ENCODE measurements at regions not wholly inside any gene's neighbourhood (a gene's known extent, or its start where the extent isn't known, plus 50 kb on each side); places are given as distances from the start of the nearest gene placed in this dataset.
"Not testable (repeated sequence)": the region's sequence is repeated elsewhere in the genome, so short reads cannot be mapped to it uniquely, and the experiment has no call there.

DNA sequence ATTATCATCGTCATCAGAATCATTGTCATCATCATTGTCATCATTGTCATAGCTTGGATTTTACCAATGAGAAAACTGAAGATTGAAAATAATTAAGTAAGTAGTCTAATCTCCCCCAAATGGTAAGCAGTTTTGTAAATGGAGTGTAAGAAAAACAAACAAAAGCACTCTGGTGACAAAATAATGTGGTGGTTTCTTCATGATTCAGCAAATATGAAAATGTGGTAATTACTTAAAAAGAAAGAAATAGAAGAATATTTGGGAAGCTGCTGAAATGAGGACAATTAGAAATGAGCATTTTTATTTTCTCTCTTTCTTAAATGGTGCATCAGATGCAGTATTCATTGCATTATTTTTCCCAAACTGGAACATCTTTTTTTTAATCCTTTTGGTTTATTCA is 514.4 kb downstream of the DCDC2C start:
- Histone ChIP-seq H3K4me3 (ENCODE audit: low read depth, low read length) (no peak overlapping the region), H2AFZ (no peak overlapping the region), H3K4me2 (ENCODE audit: low read length) (no peak overlapping the region), H3K79me2 (no peaks in the 10 kb centered on the region), H3K4me1 (no peaks in the 10 kb centered on the region), H3K9ac (no peak overlapping the region), H3K36me3 (ENCODE audit: control insufficient read depth, insufficient read depth, low read length) (no peaks in the 10 kb centered on the region), H3K27ac (no peak overlapping the region), H3K9me3 (ENCODE audit: control insufficient read depth, low read length) (no peaks in the 10 kb centered on the region), H3K27me3 (ENCODE audit: control insufficient read depth, insufficient read depth, low read length) (no peaks in the 10 kb centered on the region)
- no peak for TF ChIP-seq CTCF (IDR thresholded peaks at IDR 0.05)

DNA sequence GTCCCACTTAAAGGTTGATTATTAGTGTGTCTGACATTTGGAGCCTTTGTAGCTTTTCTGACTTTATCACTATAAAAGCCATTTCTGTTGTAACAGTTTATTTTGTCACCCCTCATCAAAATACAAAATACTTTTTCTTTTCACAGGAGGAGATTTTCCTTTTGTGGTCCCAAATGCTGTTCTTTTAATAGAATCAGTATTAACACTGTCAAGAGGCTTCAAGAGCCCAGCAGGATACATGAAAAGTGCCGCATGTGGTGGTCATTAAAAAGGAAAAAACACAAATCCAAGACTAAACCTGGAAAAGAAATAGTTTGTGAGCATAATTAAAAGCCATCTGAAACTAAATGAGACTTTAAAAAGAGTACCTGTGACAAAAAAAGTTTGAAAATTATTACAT is 515.7 kb downstream of the DCDC2C start:
- H3K4me1 ChIP-seq: no peaks in the 10 kb centered on the region
- no peaks in the 10 kb centered on the region for H3K36me3 ChIP-seq (ENCODE audit: control insufficient read depth, insufficient read depth, low read length)
- TF ChIP-seq CTCF (IDR thresholded peaks at IDR 0.05): no peak
- no peaks in the 10 kb centered on the region for H3K79me2 ChIP-seq
- no peak overlapping the region for H3K4me2 ChIP-seq (ENCODE audit: low read length)
- H3K9me3 ChIP-seq (ENCODE audit: control insufficient read depth, low read length): no peaks in the 10 kb centered on the region
- H3K4me3 ChIP-seq (ENCODE audit: low read depth, low read length): no peak overlapping the region
- H2AFZ ChIP-seq: no peak overlapping the region
- H3K27ac ChIP-seq: no peak overlapping the region
- no peaks in the 10 kb centered on the region for H3K27me3 ChIP-seq (ENCODE audit: control insufficient read depth, insufficient read depth, low read length)
- no peak overlapping the region for H3K9ac ChIP-seq

- Histone ChIP-seq H3K36me3 (ENCODE audit: control insufficient read depth, insufficient read depth, low read length) (no peaks in the 10 kb centered on the region), H2AFZ (no peak overlapping the region), H3K4me2 (ENCODE audit: low read length) (no peak overlapping the region), H3K27ac (no peak overlapping the region), H3K4me1 (no peaks in the 10 kb centered on the region), H3K9ac (no peak overlapping the region), H3K9me3 (ENCODE audit: control insufficient read depth, low read length) (no peaks in the 10 kb centered on the region), H3K4me3 (ENCODE audit: low read depth, low read length) (no peak overlapping the region), H3K27me3 (ENCODE audit: control insufficient read depth, insufficient read depth, low read length) (no peaks in the 10 kb centered on the region), H3K79me2 (no peaks in the 10 kb centered on the region)
- no peak for TF ChIP-seq CTCF (IDR thresholded peaks at IDR 0.05)
These were observed 516.2 kb downstream of the DCDC2C start for GRCh38 chr2:4219571-4219970.

DNA sequence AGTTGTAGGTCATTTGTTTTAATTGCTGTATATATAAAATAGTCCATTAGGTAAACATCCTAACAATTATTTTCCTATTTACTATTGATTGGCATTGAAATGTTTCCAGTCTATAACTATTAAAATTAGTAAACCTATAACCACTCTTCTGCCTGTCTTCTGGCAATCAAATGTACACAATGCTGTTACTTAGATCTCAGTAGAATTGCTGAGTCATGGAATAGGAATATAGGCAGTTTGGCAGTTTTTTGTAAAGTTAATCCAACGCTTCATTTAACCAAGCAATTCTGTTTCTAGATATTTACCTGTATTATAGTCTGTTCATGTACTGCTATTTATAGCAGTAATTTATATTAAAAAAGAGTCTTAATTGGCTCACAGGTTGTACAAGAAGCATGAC is 518.1 kb downstream of the DCDC2C start:
- no peaks in the 10 kb centered on the region for H3K9me3 ChIP-seq (ENCODE audit: control insufficient read depth, low read length)
- no peak overlapping the region for H3K4me3 ChIP-seq (ENCODE audit: low read depth, low read length)
- H3K4me2 ChIP-seq (ENCODE audit: low read length): no peak overlapping the region
- no peaks in the 10 kb centered on the region for H3K27me3 ChIP-seq (ENCODE audit: control insufficient read depth, insufficient read depth, low read length)
- no peak overlapping the region for H2AFZ ChIP-seq
- H3K79me2 ChIP-seq: no peaks in the 10 kb centered on the region
- no peak overlapping the region for H3K27ac ChIP-seq
- no peak for TF ChIP-seq CTCF (IDR thresholded peaks at IDR 0.05)
- no peaks in the 10 kb centered on the region for H3K36me3 ChIP-seq (ENCODE audit: control insufficient read depth, insufficient read depth, low read length)
- no peaks in the 10 kb centered on the region for H3K4me1 ChIP-seq
- no peak overlapping the region for H3K9ac ChIP-seq

DNA sequence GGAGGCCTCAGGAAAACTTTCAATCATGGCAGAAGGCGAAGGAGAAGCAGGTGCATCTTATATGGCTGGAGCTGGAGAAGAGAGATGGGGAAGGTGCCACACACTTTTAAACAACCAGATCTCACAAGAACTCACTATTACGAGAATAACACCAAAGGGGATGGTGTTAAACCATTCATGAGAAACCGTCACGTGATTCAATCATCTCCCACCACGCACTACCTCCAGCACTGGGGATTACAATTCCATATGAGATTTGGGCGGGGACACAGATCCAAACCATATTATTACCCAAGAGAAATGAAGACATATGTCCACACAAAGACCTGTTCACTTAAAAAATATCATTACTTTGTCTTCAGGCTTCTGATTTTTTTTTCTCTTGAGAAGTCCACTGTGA is 518.5 kb downstream of the DCDC2C start:
- Histone ChIP-seq H3K36me3 (ENCODE audit: control insufficient read depth, insufficient read depth, low read length) (no peaks in the 10 kb centered on the region), H3K79me2 (no peaks in the 10 kb centered on the region), H3K9ac (no peak overlapping the region), H3K27me3 (ENCODE audit: control insufficient read depth, insufficient read depth, low read length) (no peaks in the 10 kb centered on the region), H3K27ac (no peak overlapping the region), H3K9me3 (ENCODE audit: control insufficient read depth, low read length) (no peaks in the 10 kb centered on the region), H3K4me1 (no peaks in the 10 kb centered on the region), H3K4me2 (ENCODE audit: low read length) (no peak overlapping the region), H2AFZ (no peak overlapping the region), H3K4me3 (ENCODE audit: low read depth, low read length) (no peak overlapping the region)
- no peak for TF ChIP-seq CTCF (IDR thresholded peaks at IDR 0.05)

- H3K4me3 ChIP-seq (ENCODE audit: low read depth, low read length); H2AFZ ChIP-seq; H3K9ac ChIP-seq; H3K27ac ChIP-seq; H3K36me3 ChIP-seq (ENCODE audit: control insufficient read depth, insufficient read depth, low read length); H3K9me3 ChIP-seq (ENCODE audit: control insufficient read depth, low read length); H3K79me2 ChIP-seq; H3K4me2 ChIP-seq (ENCODE audit: low read length); H3K4me1 ChIP-seq; H3K27me3 ChIP-seq (ENCODE audit: control insufficient read depth, insufficient read depth, low read length): not testable (repeated sequence)
These were observed 541.0 kb downstream of the DCDC2C start for GRCh38 chr2:4244422-4244821.

All from parathyroid adenoma (tissue), 2 donors.